ENCODE measurements at regions not wholly inside any gene's neighbourhood (a gene's known extent, or its start where the extent isn't known, plus 50 kb on each side); places are given as distances from the start of the nearest gene placed in this dataset.

DNA sequence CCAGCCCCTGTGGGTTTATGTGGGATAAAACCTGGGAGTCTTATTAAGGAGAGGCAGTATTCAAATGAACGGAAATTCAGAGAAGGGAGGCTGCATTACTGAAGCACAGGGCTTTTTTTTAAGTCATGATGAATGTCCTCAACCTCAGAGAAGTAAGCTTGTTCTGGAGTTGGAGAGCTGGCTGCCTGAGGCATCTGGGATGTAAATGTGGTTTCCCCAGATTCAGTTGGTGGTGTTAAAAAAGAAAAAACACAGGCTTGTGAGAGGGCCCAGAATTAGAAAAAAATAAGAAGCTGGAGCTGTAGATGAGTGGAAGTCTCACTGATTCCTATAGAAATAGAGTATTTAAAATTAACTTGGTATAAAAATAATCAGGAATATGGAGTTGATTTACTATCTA is 64.0 kb upstream of the GPR12 start:
- DNase-seq (ENCODE audit: extremely low read depth in 1 of 4, low spot score in 3 of 4) (no peak), FAIRE-seq (no peak), ATAC-seq (no peak)
- in situ Hi-C loops (cut with MboI) (no loop called here), intact Hi-C loops (cut with micrococcal nuclease) (no loop called here)
- BruUV-seq (replicated peaks): no TSS peak
- no peaks in the 10 kb centered on the region for H3K9me3 ChIP-seq (replicated peaks; ENCODE audit: control insufficient read depth, insufficient read depth, low read depth, low read length)
- CTCF ChIA-PET (ENCODE audit: low intra/inter-chr PET ratio): no interaction called here
- H2AFZ ChIP-seq (ENCODE audit: low read depth, low read length): no peak overlapping the region
- H4K20me1 ChIP-seq (replicated peaks; ENCODE audit: control insufficient read depth, insufficient read depth, low read length): no peaks in the 10 kb centered on the region
- H3K36me3 ChIP-seq (ENCODE audit: control insufficient read depth, insufficient read depth, low read length): no peaks in the 10 kb centered on the region
- no peaks in the 10 kb centered on the region for H3K4me1 ChIP-seq (replicated peaks in 1 of 2; ENCODE audit: control insufficient read depth in 2 of 2, insufficient read depth in 2 of 2, low read length in 2 of 2)
- H3K9ac ChIP-seq (ENCODE audit: insufficient read depth in 1 of 2, low read depth in 2 of 2, low read length in 2 of 2): no peak overlapping the region
- no peaks in the 10 kb centered on the region for H3K9me1 ChIP-seq (ENCODE audit: control insufficient read depth, insufficient read depth, low read length)
- POLR2A ChIA-PET: no interaction called here
- no CpG with 5 or more reads among the region's 1 CpG for WGBS (ENCODE audit: insufficient coverage, low coverage, missing lambda C conversion rate)
- TF ChIP-seq ELF4 (CRISPR knock-in tag; IDR thresholded peaks at IDR 0.05): no peak
- TF ChIP-seq TEAD2 (tag; IDR thresholded peaks at IDR 0.05): no peak
- no peak for TF ChIP-seq ZZZ3 (IDR thresholded peaks at IDR 0.05)
- no peak for TF ChIP-seq POLR2G (IDR thresholded peaks at IDR 0.05; ENCODE audit: low read depth, low read length)
- TF ChIP-seq HDAC1 (IDR thresholded peaks at IDR 0.05): no peak
- no peak for TF ChIP-seq SMAD1 (IDR thresholded peaks at IDR 0.05; ENCODE audit: low read depth, low read length, partially characterized antibody)
- TF ChIP-seq LEF1 (IDR thresholded peaks at IDR 0.05): no peak
- no peak for TF ChIP-seq RAD51 (IDR thresholded peaks at IDR 0.05; ENCODE audit: borderline replicate concordance, low read depth)
- TF ChIP-seq BRD4 (IDR thresholded peaks at IDR 0.05): no peak
- TF ChIP-seq SRF (CRISPR knock-in tag; IDR thresholded peaks at IDR 0.05): no peak
- TF ChIP-seq HLTF (IDR thresholded peaks at IDR 0.05): no peak
- TF ChIP-seq, protein P1, sequence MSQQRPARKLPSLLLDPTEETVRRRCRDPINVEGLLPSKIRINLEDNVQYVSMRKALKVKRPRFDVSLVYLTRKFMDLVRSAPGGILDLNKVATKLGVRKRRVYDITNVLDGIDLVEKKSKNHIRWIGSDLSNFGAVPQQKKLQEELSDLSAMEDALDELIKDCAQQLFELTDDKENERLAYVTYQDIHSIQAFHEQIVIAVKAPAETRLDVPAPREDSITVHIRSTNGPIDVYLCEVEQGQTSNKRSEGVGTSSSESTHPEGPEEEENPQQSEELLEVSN (IDR thresholded peaks at IDR 0.05; ENCODE audit: borderline replicate concordance in 1 of 2, extremely low read depth in 1 of 2, insufficient read depth in 1 of 2, insufficient read length in 1 of 2, low read depth in 1 of 2, low read length in 1 of 2, poor library complexity in 1 of 2, severe bottlenecking in 1 of 2): no peak
- no peak for TF ChIP-seq DMBX1 (CRISPR knock-in tag; IDR thresholded peaks at IDR 0.05; ENCODE audit: borderline replicate concordance)
- no peak for TF ChIP-seq EGR1 (conservative IDR thresholded peaks at IDR 0.05)
- no peak overlapping the region for H3K27ac ChIP-seq (ENCODE audit: extremely low read depth, low read depth, low read length)
- H3K79me2 ChIP-seq (ENCODE audit: control insufficient read depth, insufficient read depth, low read length): no peaks in the 10 kb centered on the region
- H3K4me2 ChIP-seq (ENCODE audit: insufficient read depth, low read length): no peak overlapping the region
- H3K4me3 ChIP-seq: no peak overlapping the region
- H3K27me3 ChIP-seq (ENCODE audit: control insufficient read depth in 2 of 2, insufficient read depth in 2 of 2, low read length in 2 of 2): peaks cover 0 to 6% of the 10 kb centered on the region in 2 experiments; a peak in 2 of 5 replicates

Measured in K562 (cell line).